BJ (cell line): ENCODE measurements at regions not wholly inside any gene's neighbourhood (a gene's known extent, or its start where the extent isn't known, plus 50 kb on each side); places are given as distances from the start of the nearest gene placed in this dataset.

ENCODE experiments used
- CTCF ChIA-PET: fragments of 350-600 bp; formaldehyde crosslinking; extraction: SDS; loops from one replicate; lab custom pipeline; 2021; ENCODE audit warnings: antibody characterized with exemption, inconsistent platforms; lab: Yijun Ruan, JAX
- POLR2A ChIA-PET: fragments of 300-600 bp; sonication (Branson Sonifier 250); formaldehyde crosslinking; extraction: SDS; loops from one replicate; lab custom pipeline; 2021; ENCODE audit warnings: antibody characterized with exemption; lab: Charles Lee
- DNase-seq: peaks from one replicate; pipeline ENCODE4 v3.0.0-alpha.2; 2011; ENCODE audit warnings: low read depth
- H3K27me3 ChIP-seq: 2 replicates; pipeline ENCODE4 v1.6.0; 2011; ENCODE audit warnings: low read length; ENCODE audit not compliant: control insufficient read depth, insufficient read depth
- H3K36me3 ChIP-seq: 2 replicates; pipeline ENCODE4 v1.5.1; 2011; ENCODE audit warnings: low read length; ENCODE audit not compliant: control insufficient read depth, insufficient read depth
- H3K4me3 ChIP-seq: 2 replicates; pipeline ENCODE4 v1.5.1; 2011; ENCODE audit warnings: low read depth, mild to moderate bottlenecking, control low read depth, low read length
- TF ChIP-seq, protein P1 (sequence below): IDR thresholded peaks from 2 replicates; pipeline ENCODE4 v1.5.1; 2011; ENCODE audit warnings: low read depth, mild to moderate bottlenecking, control low read depth, inconsistent platforms, low read length, moderate library complexity; ENCODE audit not compliant: insufficient read depth

DNA sequence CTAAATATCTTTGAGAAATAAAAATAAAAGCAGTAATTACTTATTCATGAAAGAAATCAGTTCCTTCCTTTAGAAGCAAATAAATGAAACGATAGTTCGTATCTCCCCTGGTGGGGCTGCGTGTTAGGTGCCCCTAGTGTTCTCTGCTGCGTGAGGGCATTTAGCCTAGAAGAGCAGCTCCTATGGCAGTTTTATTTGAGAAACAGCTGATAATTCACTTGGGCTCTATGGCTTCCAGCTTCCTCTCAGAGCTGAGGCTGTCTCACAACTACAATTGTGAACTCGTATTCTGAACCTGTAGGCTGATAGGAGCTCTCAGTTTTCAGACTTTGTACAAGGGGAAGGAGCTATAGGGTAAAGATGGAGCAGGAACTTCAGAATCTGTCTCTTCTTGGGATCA lies 540.0 kb upstream of the MAP3K7 start:
- H3K4me3 ChIP-seq = no peak overlapping the region
- TF ChIP-seq, protein P1, sequence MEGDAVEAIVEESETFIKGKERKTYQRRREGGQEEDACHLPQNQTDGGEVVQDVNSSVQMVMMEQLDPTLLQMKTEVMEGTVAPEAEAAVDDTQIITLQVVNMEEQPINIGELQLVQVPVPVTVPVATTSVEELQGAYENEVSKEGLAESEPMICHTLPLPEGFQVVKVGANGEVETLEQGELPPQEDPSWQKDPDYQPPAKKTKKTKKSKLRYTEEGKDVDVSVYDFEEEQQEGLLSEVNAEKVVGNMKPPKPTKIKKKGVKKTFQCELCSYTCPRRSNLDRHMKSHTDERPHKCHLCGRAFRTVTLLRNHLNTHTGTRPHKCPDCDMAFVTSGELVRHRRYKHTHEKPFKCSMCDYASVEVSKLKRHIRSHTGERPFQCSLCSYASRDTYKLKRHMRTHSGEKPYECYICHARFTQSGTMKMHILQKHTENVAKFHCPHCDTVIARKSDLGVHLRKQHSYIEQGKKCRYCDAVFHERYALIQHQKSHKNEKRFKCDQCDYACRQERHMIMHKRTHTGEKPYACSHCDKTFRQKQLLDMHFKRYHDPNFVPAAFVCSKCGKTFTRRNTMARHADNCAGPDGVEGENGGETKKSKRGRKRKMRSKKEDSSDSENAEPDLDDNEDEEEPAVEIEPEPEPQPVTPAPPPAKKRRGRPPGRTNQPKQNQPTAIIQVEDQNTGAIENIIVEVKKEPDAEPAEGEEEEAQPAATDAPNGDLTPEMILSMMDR = no peak
- ChIA-PET CTCF (no interaction called here), POLR2A (no interaction called here)
- DNase-seq = no peak
- no peaks in the 10 kb centered on the region for H3K36me3 ChIP-seq
- no peaks in the 10 kb centered on the region for H3K27me3 ChIP-seq

DNA sequence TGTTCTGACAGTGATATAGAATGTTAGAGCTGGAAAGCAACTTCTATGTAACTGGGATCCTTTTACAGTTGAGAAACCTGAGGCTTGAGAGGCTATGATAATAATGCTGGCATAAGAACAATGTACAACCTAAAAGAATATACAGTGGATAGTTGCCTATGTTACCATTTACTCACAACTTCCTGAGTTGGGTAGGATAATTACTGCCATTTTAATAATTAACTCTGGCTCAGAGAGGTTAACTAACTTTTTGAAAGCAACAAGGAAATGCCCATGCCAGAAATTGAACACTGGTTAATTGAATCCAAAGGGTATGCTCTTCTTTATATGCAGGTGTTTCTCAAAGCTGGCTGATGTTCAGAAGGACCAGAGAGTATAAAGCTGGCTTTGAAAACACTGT lies 530.7 kb upstream of the MAP3K7 start:
- ChIA-PET CTCF (no interaction called here), POLR2A (no interaction called here)
- no peaks in the 10 kb centered on the region for H3K27me3 ChIP-seq
- no peak for DNase-seq
- H3K36me3 ChIP-seq = no peaks in the 10 kb centered on the region
- TF ChIP-seq, protein P1 = no peak
- H3K4me3 ChIP-seq = no peak overlapping the region

DNA sequence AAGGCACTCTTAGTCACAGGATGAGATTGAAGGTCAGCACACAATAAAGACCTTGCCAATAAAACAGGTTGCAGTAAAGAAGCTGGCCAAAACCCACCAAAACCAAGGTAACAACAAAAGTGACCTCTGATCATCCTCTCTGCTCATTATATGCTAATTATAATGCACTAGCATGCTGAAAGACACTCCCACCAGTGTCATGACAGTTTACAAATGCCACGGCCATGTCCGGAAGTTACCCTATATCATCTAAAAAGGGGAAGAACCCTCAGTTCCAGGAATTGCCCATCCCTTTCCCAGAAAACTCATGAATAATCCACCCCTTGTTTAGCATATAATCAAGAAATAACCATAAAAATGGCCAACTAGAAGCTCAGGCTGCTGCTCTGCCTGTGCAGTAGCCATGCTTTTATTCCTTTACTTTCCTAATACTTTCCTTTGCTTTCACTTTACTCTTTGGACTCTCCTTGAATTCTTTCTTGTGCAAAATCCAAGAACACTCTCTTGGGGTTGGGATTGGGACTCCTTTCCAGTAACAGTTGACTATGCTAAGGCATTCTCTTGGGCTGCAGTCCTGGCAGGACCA lies 527.3 kb upstream of the MAP3K7 start:
- CTCF ChIA-PET = no interaction called here
- H3K36me3 ChIP-seq = no peaks in the 10 kb centered on the region
- POLR2A ChIA-PET = no interaction called here
- no peak for DNase-seq
- H3K4me3 ChIP-seq = no peak overlapping the region
- no peaks in the 10 kb centered on the region for H3K27me3 ChIP-seq
- TF ChIP-seq, protein P1 = no peak

DNA sequence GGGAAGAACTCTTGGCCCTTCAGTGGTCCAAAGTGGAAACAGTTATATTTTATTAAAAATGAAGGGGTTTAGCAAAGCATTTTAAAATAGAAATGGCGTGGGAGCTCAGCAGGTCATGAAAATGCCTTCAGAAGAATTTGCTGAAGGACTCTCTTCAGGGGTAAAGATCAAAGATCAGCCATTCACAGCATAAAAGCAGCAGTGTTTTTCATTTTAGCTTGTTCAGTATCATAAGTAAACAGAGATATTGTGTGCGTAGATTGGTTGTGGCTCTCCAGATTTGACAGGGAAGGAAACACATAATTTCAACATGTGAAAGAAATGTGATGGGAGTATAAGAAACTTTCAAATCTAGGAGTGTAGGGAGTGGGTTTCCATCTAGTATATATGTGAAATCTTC lies 519.2 kb upstream of the MAP3K7 start:
- no peak overlapping the region for H3K4me3 ChIP-seq
- H3K27me3 ChIP-seq = no peaks in the 10 kb centered on the region
- TF ChIP-seq, protein P1 = no peak
- H3K36me3 ChIP-seq = no peaks in the 10 kb centered on the region
- CTCF ChIA-PET = interaction anchor here (0.6 kb wide), 1 partner anchor 28 kb away, joined by 3 read pairs; no protein-coding TSS in a partner anchor
- no peak for DNase-seq
- POLR2A ChIA-PET = no interaction called here

DNA sequence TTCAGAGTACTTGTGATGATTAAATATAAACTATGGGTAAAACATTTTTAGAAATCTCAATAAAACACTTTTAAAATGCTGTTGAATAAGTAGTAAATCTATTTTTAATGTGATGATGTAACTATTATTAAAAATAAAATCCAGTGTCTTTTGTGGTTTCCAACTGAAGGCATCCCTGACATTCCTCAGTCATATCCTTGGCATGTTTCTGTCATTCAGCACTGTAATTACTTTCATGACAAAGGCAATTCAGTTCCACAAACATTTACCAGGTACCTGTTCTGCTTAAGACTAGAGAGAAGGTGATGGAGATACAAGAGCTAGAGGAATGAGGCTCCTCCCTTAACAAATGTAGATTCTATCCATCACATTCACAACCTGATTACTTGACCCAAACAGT lies 518.7 kb upstream of the MAP3K7 start:
- no peak overlapping the region for H3K4me3 ChIP-seq
- TF ChIP-seq, protein P1 = no peak
- CTCF ChIA-PET = no interaction called here
- POLR2A ChIA-PET = no interaction called here
- no peaks in the 10 kb centered on the region for H3K36me3 ChIP-seq
- no peaks in the 10 kb centered on the region for H3K27me3 ChIP-seq
- DNase-seq = no peak
